PC-9 (cell line): ENCODE measurements at regions not wholly inside any gene's neighbourhood (a gene's known extent, or its start where the extent isn't known, plus 50 kb on each side); places are given as distances from the start of the nearest gene placed in this dataset.
A peak's percentile ranks its signal among the peaks of the same experiment; 100 is the strongest.

Source experiments
- BruUV-seq: library from RNA; stranded (reverse); fragments of 400-500 nt; replicated peaks from 2 replicates; lab custom pipeline; 2021; lab: Mats Ljungman, UMichigan
- CTCF ChIA-PET: fragments of 300-600 bp; sonication (Branson Sonifier 250); formaldehyde crosslinking; loops from one replicate; lab custom pipeline; 2022; ENCODE audit warnings: antibody characterized with exemption; lab: Charles Lee
- POLR2A ChIA-PET: fragments of 300-600 bp; sonication (Branson Sonifier 250); formaldehyde crosslinking; loops from one replicate; lab custom pipeline; 2022; ENCODE audit warnings: antibody characterized with exemption; ENCODE audit not compliant: unreplicated experiment; lab: Charles Lee
- DNase-seq, 2 experiments: peaks; one replicate each; pipeline versions ENCODE4 v3.0.0 to v3.0.0-alpha.2; 2015 to 2022; ENCODE audit warnings: mixed read lengths in 1 of 2
- H2AFZ ChIP-seq: fragments of 200-600 bp; sonication (generic); 2 replicates; pipeline ENCODE4 v1.8.1; 2017; ENCODE audit warnings: antibody characterized with exemption
- H3F3A ChIP-seq: fragments of 200-600 bp; sonication (generic); 2 replicates; pipeline ENCODE4 v1.8.1; 2017; ENCODE audit warnings: antibody characterized with exemption, mild to moderate bottlenecking, low read depth; ENCODE audit not compliant: insufficient read depth
- H3K27ac ChIP-seq: fragments of 200-600 bp; sonication (generic); 2 replicates; pipeline ENCODE4 v1.6.1; 2016; ENCODE audit warnings: mixed run types
- H3K27me3 ChIP-seq: fragments of 200-600 bp; sonication (generic); 2 replicates; pipeline ENCODE4 v1.6.1; 2016; ENCODE audit warnings: low read depth, mixed run types; ENCODE audit not compliant: insufficient read depth
- H3K36me3 ChIP-seq: fragments of 200-600 bp; sonication (generic); 2 replicates; pipeline ENCODE4 v1.6.1; 2016; ENCODE audit warnings: low read depth, mixed run types
- H3K4me1 ChIP-seq: fragments of 200-600 bp; sonication (generic); replicated peaks from 2 replicates; pipeline ENCODE4 v1.6.1; 2016; ENCODE audit warnings: mixed run types; ENCODE audit not compliant: insufficient read depth
- H3K4me2 ChIP-seq: fragments of 200-600 bp; sonication (generic); 2 replicates; pipeline ENCODE4 v1.6.1; 2017; ENCODE audit warnings: mixed run types
- H3K4me3 ChIP-seq: fragments of 200-600 bp; sonication (generic); 2 replicates; pipeline ENCODE4 v1.6.1; 2016; ENCODE audit warnings: mixed run types
- H3K79me2 ChIP-seq: fragments of 200-600 bp; sonication (generic); 2 replicates; pipeline ENCODE4 v1.6.1; 2017; ENCODE audit warnings: low read depth, mixed run types
- H3K9me2 ChIP-seq: fragments of 200-600 bp; sonication (generic); 2 replicates; pipeline ENCODE4 v1.8.1; 2017; ENCODE audit warnings: mild to moderate bottlenecking; ENCODE audit not compliant: insufficient read depth
- H3K9me3 ChIP-seq: fragments of 200-600 bp; sonication (generic); 2 replicates; pipeline ENCODE4 v1.8.1; 2016; ENCODE audit warnings: low read depth; ENCODE audit not compliant: insufficient read depth
- H4K20me1 ChIP-seq: fragments of 200-600 bp; sonication (generic); 2 replicates; pipeline ENCODE4 v1.8.1; 2017; ENCODE audit not compliant: insufficient read depth
- EZH2 ChIP-seq: fragments of 200-600 bp; sonication (generic); IDR thresholded peaks from 2 replicates; pipeline ENCODE4 v1.8.0; 2017; ENCODE audit warnings: antibody characterized with exemption, low read depth
- intact Hi-C: fragments of 100-400 bp; cut with micrococcal nuclease; formaldehyde crosslinking; loops from one replicate; pipeline ENCODE4 v1.10.0; 2022; ENCODE audit not compliant: unreplicated experiment
- TF ChIP-seq, protein P1 (sequence below): fragments of 200-600 bp; sonication (generic); conservative IDR thresholded peaks from 2 replicates; pipeline ENCODE4 v1.6.1; 2017; ENCODE audit warnings: mixed run types, antibody characterized with exemption, mild to moderate bottlenecking, moderate library complexity

DNA sequence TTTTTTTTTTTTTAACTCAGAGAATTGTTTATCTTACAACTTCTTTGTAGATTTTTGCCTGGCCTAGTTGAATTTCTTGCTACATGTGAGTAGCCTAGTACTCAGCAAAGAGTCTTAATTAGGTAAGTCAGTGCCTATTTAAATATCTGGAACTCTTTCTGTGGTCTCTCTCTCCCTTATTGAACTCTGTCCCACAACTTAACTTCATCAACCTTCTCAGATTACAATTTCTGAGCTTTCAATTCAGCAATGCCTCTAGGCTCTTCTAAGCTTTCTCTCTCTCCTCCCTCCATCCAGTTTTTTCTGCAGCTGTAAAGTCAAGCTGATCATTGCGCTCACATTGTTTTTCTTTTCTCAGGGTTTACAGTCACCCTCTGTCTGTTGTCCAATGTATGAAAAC, 517.6 kb upstream of the ROBO1 start:
- Histone ChIP-seq H3K27me3 (no peaks in the 10 kb centered on the region), H3K4me3 (no peak overlapping the region), H2AFZ (no peak overlapping the region; the same call in 1 of the 2 replicates), H3K36me3 (no peaks in the 10 kb centered on the region), H3K9me3 (no peaks in the 10 kb centered on the region), H3K4me1 (peaks cover 6% of the 10 kb centered on the region), H3F3A (no peaks in the 10 kb centered on the region), H3K79me2 (no peaks in the 10 kb centered on the region), H4K20me1 (no peaks in the 10 kb centered on the region), H3K4me2 (0 out of 2 replicates have a peak overlapping the region, but pooled peaks have one; percentile 16), H3K9me2 (0 out of 2 replicates have a peak, but pooled peaks cover 4% of the 10 kb centered on the region), H3K27ac (no peak overlapping the region)
- BruUV-seq: no TSS peak
- CTCF ChIA-PET: no interaction called here
- intact Hi-C loops: no loop called here
- DNase-seq: no peak
- no peak for TF ChIP-seq EZH2
- TF ChIP-seq, protein P1, sequence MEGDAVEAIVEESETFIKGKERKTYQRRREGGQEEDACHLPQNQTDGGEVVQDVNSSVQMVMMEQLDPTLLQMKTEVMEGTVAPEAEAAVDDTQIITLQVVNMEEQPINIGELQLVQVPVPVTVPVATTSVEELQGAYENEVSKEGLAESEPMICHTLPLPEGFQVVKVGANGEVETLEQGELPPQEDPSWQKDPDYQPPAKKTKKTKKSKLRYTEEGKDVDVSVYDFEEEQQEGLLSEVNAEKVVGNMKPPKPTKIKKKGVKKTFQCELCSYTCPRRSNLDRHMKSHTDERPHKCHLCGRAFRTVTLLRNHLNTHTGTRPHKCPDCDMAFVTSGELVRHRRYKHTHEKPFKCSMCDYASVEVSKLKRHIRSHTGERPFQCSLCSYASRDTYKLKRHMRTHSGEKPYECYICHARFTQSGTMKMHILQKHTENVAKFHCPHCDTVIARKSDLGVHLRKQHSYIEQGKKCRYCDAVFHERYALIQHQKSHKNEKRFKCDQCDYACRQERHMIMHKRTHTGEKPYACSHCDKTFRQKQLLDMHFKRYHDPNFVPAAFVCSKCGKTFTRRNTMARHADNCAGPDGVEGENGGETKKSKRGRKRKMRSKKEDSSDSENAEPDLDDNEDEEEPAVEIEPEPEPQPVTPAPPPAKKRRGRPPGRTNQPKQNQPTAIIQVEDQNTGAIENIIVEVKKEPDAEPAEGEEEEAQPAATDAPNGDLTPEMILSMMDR: no peak
- POLR2A ChIA-PET: interaction anchor here (0.6 kb wide), 1 partner anchor 93 kb away, joined by 3 read pairs; no protein-coding TSS in a partner anchor

DNA sequence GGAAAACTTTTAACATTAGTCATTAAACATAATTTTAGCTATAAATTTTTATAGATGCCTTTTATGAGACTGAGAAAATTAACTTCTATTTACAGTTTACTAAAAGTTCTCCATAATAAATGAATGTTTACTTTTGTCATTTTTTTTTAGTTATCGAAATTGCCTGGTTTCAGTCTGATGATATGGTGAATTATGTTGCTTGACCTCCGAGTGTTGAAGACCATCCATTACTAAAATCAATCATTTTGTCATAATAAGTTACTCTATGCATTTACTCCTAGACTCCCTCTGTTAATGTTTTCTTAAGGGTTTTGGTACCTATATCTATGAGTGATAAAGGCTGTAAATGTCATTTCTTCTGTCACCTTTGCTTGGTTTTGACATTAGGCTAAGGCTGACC, 516.0 kb upstream of the ROBO1 start:
- no peaks in the 10 kb centered on the region for H3F3A ChIP-seq
- no peak overlapping the region for H3K27ac ChIP-seq
- DNase-seq: no peak
- H3K9me2 ChIP-seq: 0 out of 2 replicates have a peak, but pooled peaks cover 4% of the 10 kb centered on the region
- no peaks in the 10 kb centered on the region for H3K27me3 ChIP-seq
- CTCF ChIA-PET: no interaction called here
- H3K36me3 ChIP-seq: no peaks in the 10 kb centered on the region
- no peak overlapping the region for H2AFZ ChIP-seq
- H3K79me2 ChIP-seq: no peaks in the 10 kb centered on the region
- POLR2A ChIA-PET: no interaction called here
- no peak overlapping the region for H3K4me2 ChIP-seq
- TF ChIP-seq, protein P1: no peak
- TF ChIP-seq EZH2: no peak
- BruUV-seq: no TSS peak
- no peak overlapping the region for H3K4me3 ChIP-seq
- H3K4me1 ChIP-seq: peaks cover 6% of the 10 kb centered on the region
- H3K9me3 ChIP-seq: no peaks in the 10 kb centered on the region
- no peaks in the 10 kb centered on the region for H4K20me1 ChIP-seq
- intact Hi-C loops: no loop called here

DNA sequence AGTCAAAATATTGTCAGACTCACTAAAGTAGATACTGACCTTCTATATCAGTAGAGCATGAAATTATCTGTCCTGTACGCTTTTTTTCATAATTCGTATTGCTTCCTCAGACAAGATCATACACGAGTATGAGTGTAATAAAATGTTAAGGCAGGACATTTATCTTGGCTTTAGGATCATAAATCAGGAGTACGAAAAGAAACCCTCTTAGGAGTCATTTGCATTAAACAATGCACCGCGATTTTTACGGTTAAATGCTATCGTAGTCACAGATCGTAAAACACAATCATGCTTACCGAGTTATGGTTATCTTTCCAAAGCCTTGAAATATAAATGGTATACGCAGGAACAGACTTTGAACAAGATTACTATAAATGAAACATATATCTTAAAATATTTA, 510.3 kb upstream of the ROBO1 start:
- Histone ChIP-seq H3K4me3 (no peak overlapping the region), H3K36me3 (no peaks in the 10 kb centered on the region), H3K4me1 (no peaks in the 10 kb centered on the region), H3K9me3 (no peaks in the 10 kb centered on the region), H2AFZ (peak overlapping the region; percentile 60; the same call in 1 of the 2 replicates), H3K9me2 (no peaks in the 10 kb centered on the region), H3K4me2 (no peak overlapping the region), H4K20me1 (no peaks in the 10 kb centered on the region), H3K27ac (no peak overlapping the region), H3F3A (no peaks in the 10 kb centered on the region), H3K79me2 (no peaks in the 10 kb centered on the region), H3K27me3 (no peaks in the 10 kb centered on the region)
- intact Hi-C loops: no loop called here
- TF ChIP-seq EZH2: no peak
- TF ChIP-seq, protein P1: no peak
- BruUV-seq: no TSS peak
- no peak for DNase-seq
- CTCF ChIA-PET: no interaction called here
- POLR2A ChIA-PET: no interaction called here
